LNCaP clone FGC (cell line): ENCODE measurements at regions not wholly inside any gene's neighbourhood (a gene's known extent, or its start where the extent isn't known, plus 50 kb on each side); places are given as distances from the start of the nearest gene placed in this dataset.

Source experiments
- DNase-seq: peaks from one replicate; pipeline ENCODE4 v3.0.0-alpha.2; 2011; ENCODE audit warnings: low read depth
- H3K4me3 ChIP-seq: 2 replicates; pipeline ENCODE4 v1.5.1; 2011; ENCODE audit warnings: mild to moderate bottlenecking, low read depth, low read length, control low read depth
- TF ChIP-seq, protein P1 (sequence below): IDR thresholded peaks from 2 replicates; pipeline ENCODE4 v1.5.1; 2012; ENCODE audit warnings: mild to moderate bottlenecking; ENCODE audit not compliant: control insufficient read depth, insufficient read depth; ENCODE audit errors: extremely low read depth

DNA sequence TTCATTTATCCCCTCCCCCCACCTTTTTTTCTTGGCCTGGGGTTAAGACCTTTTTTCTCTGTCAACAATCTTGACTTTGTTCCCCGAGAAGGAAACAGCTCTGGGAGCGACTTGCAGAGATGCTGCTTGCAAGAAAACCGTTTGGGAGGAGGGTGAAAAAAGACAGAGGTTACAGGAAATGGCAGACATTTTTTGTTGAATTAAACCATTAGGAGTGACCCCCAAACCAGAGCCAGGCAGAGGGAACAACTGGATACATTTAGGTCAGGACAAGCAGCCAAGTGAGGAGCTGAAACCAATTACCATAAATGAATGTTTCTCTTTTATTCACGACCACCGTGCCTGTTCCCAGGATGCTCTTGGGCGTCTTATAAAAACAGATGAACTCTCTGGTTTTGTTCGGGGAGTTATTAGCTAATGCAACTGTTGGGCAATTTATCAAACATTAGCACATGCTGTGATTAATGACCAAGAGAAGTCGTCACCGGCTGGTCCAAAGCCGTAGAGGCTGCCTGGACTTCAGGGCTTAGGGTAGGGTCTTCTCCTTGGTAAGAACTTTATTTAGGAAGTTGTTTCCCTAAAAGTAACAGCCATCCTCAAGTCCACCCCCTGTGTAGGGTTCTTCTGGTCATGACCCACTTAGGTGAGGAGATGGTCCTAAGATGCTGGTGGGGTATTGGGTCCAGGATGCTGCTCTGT is 141.0 kb downstream of the FOXD2 start:
- no peak overlapping the region for H3K4me3 ChIP-seq
- TF ChIP-seq, protein P1, sequence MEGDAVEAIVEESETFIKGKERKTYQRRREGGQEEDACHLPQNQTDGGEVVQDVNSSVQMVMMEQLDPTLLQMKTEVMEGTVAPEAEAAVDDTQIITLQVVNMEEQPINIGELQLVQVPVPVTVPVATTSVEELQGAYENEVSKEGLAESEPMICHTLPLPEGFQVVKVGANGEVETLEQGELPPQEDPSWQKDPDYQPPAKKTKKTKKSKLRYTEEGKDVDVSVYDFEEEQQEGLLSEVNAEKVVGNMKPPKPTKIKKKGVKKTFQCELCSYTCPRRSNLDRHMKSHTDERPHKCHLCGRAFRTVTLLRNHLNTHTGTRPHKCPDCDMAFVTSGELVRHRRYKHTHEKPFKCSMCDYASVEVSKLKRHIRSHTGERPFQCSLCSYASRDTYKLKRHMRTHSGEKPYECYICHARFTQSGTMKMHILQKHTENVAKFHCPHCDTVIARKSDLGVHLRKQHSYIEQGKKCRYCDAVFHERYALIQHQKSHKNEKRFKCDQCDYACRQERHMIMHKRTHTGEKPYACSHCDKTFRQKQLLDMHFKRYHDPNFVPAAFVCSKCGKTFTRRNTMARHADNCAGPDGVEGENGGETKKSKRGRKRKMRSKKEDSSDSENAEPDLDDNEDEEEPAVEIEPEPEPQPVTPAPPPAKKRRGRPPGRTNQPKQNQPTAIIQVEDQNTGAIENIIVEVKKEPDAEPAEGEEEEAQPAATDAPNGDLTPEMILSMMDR = no peak
- no peak for DNase-seq

DNA sequence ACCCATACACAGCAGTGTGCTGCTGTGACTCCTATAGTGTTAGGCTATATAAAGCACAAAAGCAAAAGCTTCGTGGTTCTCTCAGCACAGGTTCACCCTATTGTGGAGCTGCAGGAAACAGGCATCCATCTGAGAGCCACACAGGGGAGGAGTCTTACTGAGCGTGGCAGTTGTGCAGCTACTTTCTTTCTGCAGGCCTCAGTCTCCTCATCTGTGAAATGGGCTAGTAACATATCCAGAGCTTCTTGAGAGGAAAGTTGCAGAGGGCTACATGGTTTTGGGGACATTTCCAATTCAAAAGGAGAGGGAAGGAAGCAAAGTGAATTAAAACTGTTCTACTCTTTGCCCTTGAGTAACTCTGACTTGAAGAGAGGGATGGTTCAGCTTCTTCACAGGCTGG is 142.0 kb downstream of the FOXD2 start:
- no peak overlapping the region for H3K4me3 ChIP-seq
- DNase-seq = no peak
- TF ChIP-seq, protein P1 = no peak

DNA sequence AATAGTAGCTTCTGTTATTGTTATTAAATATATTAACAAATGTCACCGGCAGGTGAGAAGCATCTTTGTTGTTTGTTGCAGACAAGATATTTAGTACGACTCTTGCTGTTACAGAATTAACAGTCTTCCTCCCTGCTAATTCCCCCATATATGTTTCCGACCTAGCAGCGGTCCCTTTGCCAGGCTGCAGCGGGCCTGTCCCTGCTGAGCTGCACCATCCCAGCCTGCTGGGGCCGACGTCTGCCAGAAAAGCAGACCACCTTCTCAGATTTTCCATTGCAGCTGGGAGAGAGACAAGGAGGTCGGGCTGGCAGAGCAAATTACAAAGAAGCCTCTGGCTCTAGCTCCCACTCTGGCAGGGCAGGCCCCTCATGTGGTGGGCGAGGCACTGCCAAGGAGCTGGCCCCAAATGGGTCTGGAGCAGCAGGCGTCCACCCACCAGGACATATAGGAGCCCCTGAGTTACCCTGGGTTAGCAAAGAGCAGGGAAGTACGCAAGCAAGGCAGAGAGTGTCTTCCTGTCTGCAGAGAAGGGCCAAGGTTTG is 142.7 kb downstream of the FOXD2 start:
- no peak overlapping the region for H3K4me3 ChIP-seq
- TF ChIP-seq, protein P1 = no peak
- DNase-seq = no peak

DNA sequence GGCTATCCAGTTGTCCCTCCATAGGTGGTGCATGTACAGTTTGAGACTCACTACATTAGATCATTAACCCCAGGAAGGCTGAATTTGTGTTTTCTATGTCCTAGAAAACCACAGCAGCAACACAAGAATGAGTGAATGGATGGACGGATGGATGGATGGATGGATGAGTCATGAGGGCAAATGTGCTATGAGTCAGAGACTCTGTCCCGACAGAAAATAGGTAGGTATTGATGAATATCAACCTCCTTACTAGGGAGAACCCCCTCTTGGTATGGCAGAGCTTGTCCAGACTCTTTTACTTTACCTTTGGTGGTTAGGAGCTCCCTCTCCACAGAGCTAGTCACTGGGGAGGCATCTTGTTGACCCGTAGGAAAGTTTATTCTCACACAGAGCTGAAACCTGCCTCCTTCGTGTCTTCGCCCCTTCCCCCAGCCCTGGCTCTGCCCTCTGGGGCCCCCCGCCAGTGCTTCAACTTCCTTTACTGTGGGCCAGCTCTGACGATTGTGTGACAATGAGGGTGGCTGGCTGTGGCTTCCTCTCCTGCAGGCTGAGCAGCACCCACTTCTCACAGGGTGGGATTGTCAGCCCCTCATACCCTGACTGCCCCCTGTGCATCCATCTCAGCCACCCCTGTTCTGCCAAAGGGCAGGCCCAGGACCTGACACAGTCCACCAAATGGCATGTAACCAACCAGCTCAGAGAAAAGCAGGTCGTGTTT is 145.2 kb downstream of the FOXD2 start:
- DNase-seq = no peak
- H3K4me3 ChIP-seq = no peak overlapping the region
- TF ChIP-seq, protein P1 = no peak

DNA sequence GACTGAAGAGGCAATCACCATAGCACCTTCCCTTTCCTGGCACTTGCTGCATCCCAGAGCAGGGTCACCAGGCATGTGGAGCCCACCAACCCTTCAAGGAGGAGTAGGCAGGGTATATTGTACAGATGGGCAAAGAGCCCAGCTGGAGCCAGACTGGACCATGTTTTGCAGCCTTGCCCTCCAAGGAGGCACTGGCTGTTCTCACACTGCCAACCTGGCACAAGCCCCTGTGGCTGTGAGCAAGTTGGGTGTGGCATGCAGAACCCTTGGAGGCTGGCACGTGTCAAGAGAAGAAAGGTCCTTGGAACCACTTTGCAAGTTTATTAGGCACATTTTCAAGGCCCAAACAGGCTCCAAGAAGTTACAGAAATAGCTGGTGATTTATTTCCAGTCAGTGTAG is 146.4 kb downstream of the FOXD2 start:
- no peak for DNase-seq
- TF ChIP-seq, protein P1 = no peak

DNA sequence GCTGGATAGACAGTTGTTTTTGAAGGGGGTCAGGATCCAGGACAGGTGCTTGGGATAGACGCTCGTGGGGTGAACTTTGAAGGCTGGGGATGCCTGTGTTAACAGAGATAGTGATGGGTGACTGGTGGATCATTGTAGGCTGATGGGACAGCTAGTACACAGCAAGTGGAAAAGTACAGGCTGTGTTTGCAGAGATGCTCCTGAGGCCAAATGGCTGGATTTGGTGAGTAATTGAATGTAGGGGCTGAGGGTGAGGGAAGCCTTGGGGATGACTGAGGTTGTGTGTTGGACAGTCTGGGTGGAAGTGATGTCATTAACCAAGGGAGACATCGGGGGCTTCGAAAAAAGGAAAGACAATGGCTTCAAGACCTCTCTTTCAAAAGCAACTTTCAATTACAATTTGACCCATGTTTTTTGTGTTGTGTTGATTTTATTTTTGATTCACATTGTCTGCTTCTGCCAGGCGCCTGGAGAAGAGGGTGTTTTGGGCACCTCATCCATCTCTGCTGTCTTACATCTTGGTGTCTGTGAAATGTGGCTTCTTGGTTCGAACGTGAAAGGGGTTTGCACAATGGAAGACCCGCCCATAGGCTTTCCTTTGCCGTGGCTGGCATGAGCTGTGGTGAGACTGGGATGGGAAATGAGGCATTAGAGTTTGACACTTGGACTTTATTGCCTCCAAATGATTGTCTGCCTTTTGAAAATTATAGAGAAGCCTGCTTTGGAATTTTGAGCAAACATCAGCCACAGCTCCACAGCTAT is 147.5 kb downstream of the FOXD2 start:
- H3K4me3 ChIP-seq = no peak overlapping the region
- no peak for DNase-seq
- TF ChIP-seq, protein P1 = no peak

More for the DNA sequence above, 146.4 kb downstream of the FOXD2 start:
- H3K4me3 ChIP-seq = no peak overlapping the region
